ENCODE measurements at regions not wholly inside any gene's neighbourhood (a gene's known extent, or its start where the extent isn't known, plus 50 kb on each side); places are given as distances from the start of the nearest gene placed in this dataset.

GRCh38 chr2:133959066-133959465, 294.8 kb upstream of the MGAT5 start:
- Histone ChIP-seq H3K27ac (ENCODE audit: low read length) (no peak overlapping the region), H3K27me3 (ENCODE audit: insufficient read depth, low read depth, low read length) (no peaks in the 10 kb centered on the region), H3K9me2 (ENCODE audit: insufficient read depth, low read length) (no peaks in the 10 kb centered on the region), H3F3A (ENCODE audit: insufficient read depth, low read length, poor library complexity, severe bottlenecking) (no peaks in the 10 kb centered on the region), H3K36me3 (ENCODE audit: insufficient read depth, low read length) (no peaks in the 10 kb centered on the region), H4K20me1 (ENCODE audit: insufficient read depth) (no peaks in the 10 kb centered on the region), H3K79me2 (replicated peaks; ENCODE audit: insufficient read depth, low read length) (no peaks in the 10 kb centered on the region), H3K4me3 (ENCODE audit: low read length) (no peak overlapping the region), H3K4me2 (ENCODE audit: low read length) (no peak overlapping the region), H3K9ac (ENCODE audit: low read length) (no peak overlapping the region), H2AFZ (ENCODE audit: low read depth, low read length) (no peak overlapping the region), H3K9me3 (ENCODE audit: low read length) (no peaks in the 10 kb centered on the region)
- no peak for TF ChIP-seq MXI1 (conservative IDR thresholded peaks at IDR 0.05; ENCODE audit: poor library complexity, severe bottlenecking)
- no peak for TF ChIP-seq EZH2 (IDR thresholded peaks at IDR 0.05; ENCODE audit: borderline replicate concordance, insufficient read depth, low read length, poor library complexity, severe bottlenecking)
- no peak for TF ChIP-seq SMC3 (conservative IDR thresholded peaks at IDR 0.05; ENCODE audit: poor library complexity)
- no peak for TF ChIP-seq POLR2AphosphoS5 (IDR thresholded peaks at IDR 0.05)
- no peak for TF ChIP-seq RAD21 (conservative IDR thresholded peaks at IDR 0.05)
- TF ChIP-seq TAF1 (IDR thresholded peaks at IDR 0.05; ENCODE audit: low read depth): no peak
- TF ChIP-seq, protein P1, sequence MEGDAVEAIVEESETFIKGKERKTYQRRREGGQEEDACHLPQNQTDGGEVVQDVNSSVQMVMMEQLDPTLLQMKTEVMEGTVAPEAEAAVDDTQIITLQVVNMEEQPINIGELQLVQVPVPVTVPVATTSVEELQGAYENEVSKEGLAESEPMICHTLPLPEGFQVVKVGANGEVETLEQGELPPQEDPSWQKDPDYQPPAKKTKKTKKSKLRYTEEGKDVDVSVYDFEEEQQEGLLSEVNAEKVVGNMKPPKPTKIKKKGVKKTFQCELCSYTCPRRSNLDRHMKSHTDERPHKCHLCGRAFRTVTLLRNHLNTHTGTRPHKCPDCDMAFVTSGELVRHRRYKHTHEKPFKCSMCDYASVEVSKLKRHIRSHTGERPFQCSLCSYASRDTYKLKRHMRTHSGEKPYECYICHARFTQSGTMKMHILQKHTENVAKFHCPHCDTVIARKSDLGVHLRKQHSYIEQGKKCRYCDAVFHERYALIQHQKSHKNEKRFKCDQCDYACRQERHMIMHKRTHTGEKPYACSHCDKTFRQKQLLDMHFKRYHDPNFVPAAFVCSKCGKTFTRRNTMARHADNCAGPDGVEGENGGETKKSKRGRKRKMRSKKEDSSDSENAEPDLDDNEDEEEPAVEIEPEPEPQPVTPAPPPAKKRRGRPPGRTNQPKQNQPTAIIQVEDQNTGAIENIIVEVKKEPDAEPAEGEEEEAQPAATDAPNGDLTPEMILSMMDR (IDR thresholded peaks at IDR 0.05; ENCODE audit: poor library complexity, severe bottlenecking): no peak
- TF ChIP-seq REST (IDR thresholded peaks at IDR 0.05; ENCODE audit: borderline replicate concordance): no peak
- TF ChIP-seq EP300 (conservative IDR thresholded peaks at IDR 0.05; ENCODE audit: poor library complexity, severe bottlenecking): no peak

GRCh38 chr2:133966720-133967304, 287.1 kb upstream of the MGAT5 start:
- no peaks in the 10 kb centered on the region for H3K9me2 ChIP-seq (ENCODE audit: insufficient read depth, low read length)
- no peak overlapping the region for H3K9ac ChIP-seq (ENCODE audit: low read length)
- H3K9me3 ChIP-seq (ENCODE audit: low read length): no peaks in the 10 kb centered on the region
- H3K4me3 ChIP-seq (ENCODE audit: low read length): no peak overlapping the region
- no peak overlapping the region for H3K27ac ChIP-seq (ENCODE audit: low read length)
- H3K36me3 ChIP-seq (ENCODE audit: insufficient read depth, low read length): no peaks in the 10 kb centered on the region
- H3K4me2 ChIP-seq (ENCODE audit: low read length): no peak overlapping the region
- H2AFZ ChIP-seq (ENCODE audit: low read depth, low read length): no peak overlapping the region
- H3F3A ChIP-seq (ENCODE audit: insufficient read depth, low read length, poor library complexity, severe bottlenecking): no peaks in the 10 kb centered on the region
- no peaks in the 10 kb centered on the region for H3K79me2 ChIP-seq (replicated peaks; ENCODE audit: insufficient read depth, low read length)
- no peaks in the 10 kb centered on the region for H4K20me1 ChIP-seq (ENCODE audit: insufficient read depth)
- no peaks in the 10 kb centered on the region for H3K27me3 ChIP-seq (ENCODE audit: insufficient read depth, low read depth, low read length)
- TF ChIP-seq EZH2 (IDR thresholded peaks at IDR 0.05; ENCODE audit: borderline replicate concordance, insufficient read depth, low read length, poor library complexity, severe bottlenecking): no peak
- no peak for TF ChIP-seq EP300 (conservative IDR thresholded peaks at IDR 0.05; ENCODE audit: poor library complexity, severe bottlenecking)
- TF ChIP-seq SMC3 (conservative IDR thresholded peaks at IDR 0.05; ENCODE audit: poor library complexity): no peak
- no peak for TF ChIP-seq POLR2AphosphoS5 (IDR thresholded peaks at IDR 0.05)
- no peak for TF ChIP-seq TAF1 (IDR thresholded peaks at IDR 0.05; ENCODE audit: low read depth)
- no peak for TF ChIP-seq MXI1 (conservative IDR thresholded peaks at IDR 0.05; ENCODE audit: poor library complexity, severe bottlenecking)
- no peak for TF ChIP-seq REST (IDR thresholded peaks at IDR 0.05; ENCODE audit: borderline replicate concordance)
- TF ChIP-seq RAD21 (conservative IDR thresholded peaks at IDR 0.05): no peak
- TF ChIP-seq, protein P1 (IDR thresholded peaks at IDR 0.05; ENCODE audit: poor library complexity, severe bottlenecking): no peak
